ENCODE measurements at regions not wholly inside any gene's neighbourhood (a gene's known extent, or its start where the extent isn't known, plus 50 kb on each side); places are given as distances from the start of the nearest gene placed in this dataset.
"Not testable (repeated sequence)": the region's sequence is repeated elsewhere in the genome, so short reads cannot be mapped to it uniquely, and the experiment has no call there.

- not testable (repeated sequence) for DNase-seq
These were observed 430.6 kb downstream of the KCNJ2 start for GRCh38 chr17:70599945-70600344.

- DNase-seq = no peak
These were observed 433.9 kb downstream of the KCNJ2 start for GRCh38 chr17:70603226-70603625.

GRCh38 chr17:70604854-70605253, 435.5 kb downstream of the KCNJ2 start:
- no peak for DNase-seq

- DNase-seq = no peak
These were observed 436.8 kb downstream of the KCNJ2 start for GRCh38 chr17:70606086-70606485.

GRCh38 chr17:70608193-70608592, 438.9 kb downstream of the KCNJ2 start:
- no peak for DNase-seq

- no peak for DNase-seq
These were observed 439.6 kb downstream of the KCNJ2 start for GRCh38 chr17:70608957-70609356.

GRCh38 chr17:70609566-70609965, 440.2 kb downstream of the KCNJ2 start:
- no peak for DNase-seq

GRCh38 chr17:70610161-70610560, 440.8 kb downstream of the KCNJ2 start:
- no peak for DNase-seq

GRCh38 chr17:70613681-70614080, 444.3 kb downstream of the KCNJ2 start:
- no peak for DNase-seq

GRCh38 chr17:70615831-70616230, 446.5 kb downstream of the KCNJ2 start:
- no peak for DNase-seq

GRCh38 chr17:70618641-70619040, 449.3 kb downstream of the KCNJ2 start:
- no peak for DNase-seq

GRCh38 chr17:70621566-70621965, 452.2 kb downstream of the KCNJ2 start:
- no peak for DNase-seq

GRCh38 chr17:70622368-70623260, 453.3 kb downstream of the KCNJ2 start:
- no peak for DNase-seq

GRCh38 chr17:70624211-70624610, 454.9 kb downstream of the KCNJ2 start:
- no peak for DNase-seq

GRCh38 chr17:70629902-70630301, 460.6 kb downstream of the KCNJ2 start:
- no peak for DNase-seq

- DNase-seq = no peak
These were observed 467.3 kb downstream of the KCNJ2 start for GRCh38 chr17:70636517-70637133.

GRCh38 chr17:70642059-70642458, 472.7 kb downstream of the KCNJ2 start:
- no peak for DNase-seq

- DNase-seq = no peak
These were observed 474.8 kb downstream of the KCNJ2 start for GRCh38 chr17:70644096-70644495.

- no peak for DNase-seq
These were observed 477.3 kb downstream of the KCNJ2 start for GRCh38 chr17:70646673-70647072.

GRCh38 chr17:70648166-70648565, 478.8 kb downstream of the KCNJ2 start:
- no peak for DNase-seq

- no peak for DNase-seq
These were observed 484.5 kb downstream of the KCNJ2 start for GRCh38 chr17:70653850-70654249.

- DNase-seq = no peak
These were observed 485.4 kb downstream of the KCNJ2 start for GRCh38 chr17:70654706-70655105.

- no peak for DNase-seq
These were observed 486.0 kb downstream of the KCNJ2 start for GRCh38 chr17:70655176-70655958.

- DNase-seq = no peak
These were observed 489.0 kb downstream of the KCNJ2 start for GRCh38 chr17:70658317-70658716.

Data from NCI-H510A (cell line).